PC-3 (cell line): ENCODE measurements at regions not wholly inside any gene's neighbourhood (a gene's known extent, or its start where the extent isn't known, plus 50 kb on each side); places are given as distances from the start of the nearest gene placed in this dataset.

Experiments used
- ATAC-seq: fragments of 200-7000 bp; cut with Tn5 transposase; 2 replicates; pipeline ENCODE4 v1.9.1; 2020; ENCODE audit warnings: mild to moderate bottlenecking, moderate library complexity
- BruUV-seq: library from RNA; stranded (reverse); fragments of 400-500 nt; replicated peaks from 2 replicates; lab custom pipeline; 2021; lab: Mats Ljungman, UMichigan
- CTCF ChIA-PET: fragments of 300-600 bp; sonication (Branson Sonifier 250); formaldehyde crosslinking; loops from one replicate; lab custom pipeline; 2022; ENCODE audit warnings: antibody characterized with exemption; lab: Charles Lee
- POLR2A ChIA-PET: fragments of 300-600 bp; sonication (Branson Sonifier 250); formaldehyde crosslinking; loops from one replicate; lab custom pipeline; 2022; ENCODE audit warnings: antibody characterized with exemption; ENCODE audit not compliant: unreplicated experiment; lab: Charles Lee
- DNase-seq: peaks from one replicate; pipeline ENCODE4 v3.0.0-alpha.2; 2015
- H2AFZ ChIP-seq: fragments of 300-600 bp; sonication (generic); 2 replicates; pipeline ENCODE4 v1.6.0; 2016; ENCODE audit warnings: antibody characterized with exemption, low read length
- H3F3A ChIP-seq: fragments of 300-600 bp; sonication (generic); one replicate; pipeline ENCODE4 v1.6.0; 2017; ENCODE audit warnings: antibody characterized with exemption, low read length, control low read depth, mild to moderate bottlenecking; ENCODE audit not compliant: unreplicated experiment
- H3K27ac ChIP-seq: fragments of 300-600 bp; sonication (generic); 2 replicates; pipeline ENCODE4 v1.5.1; 2016; ENCODE audit warnings: mild to moderate bottlenecking, low read length
- H3K27me3 ChIP-seq: fragments of 300-600 bp; sonication (generic); 2 replicates; pipeline ENCODE4 v1.6.1; 2016; ENCODE audit warnings: low read length, mixed read lengths
- H3K36me3 ChIP-seq: fragments of 300-600 bp; sonication (generic); 2 replicates; pipeline ENCODE4 v1.6.1; 2016; ENCODE audit warnings: low read depth, mixed run types, low read length, mixed read lengths
- H3K4me1 ChIP-seq: fragments of 300-600 bp; sonication (generic); 2 replicates; pipeline ENCODE4 v1.5.1; 2016; ENCODE audit warnings: low read length; ENCODE audit not compliant: insufficient read depth
- H3K4me2 ChIP-seq: fragments of 300-600 bp; sonication (generic); 2 replicates; pipeline ENCODE4 v1.6.0; 2016; ENCODE audit warnings: low read length
- H3K4me3 ChIP-seq: fragments of 300-600 bp; sonication (generic); 2 replicates; pipeline ENCODE4 v1.5.1; 2016; ENCODE audit warnings: mild to moderate bottlenecking, low read length, mixed read lengths
- H3K79me2 ChIP-seq: fragments of 300-600 bp; sonication (generic); 2 replicates; pipeline ENCODE4 v1.6.1; 2017; ENCODE audit warnings: low read length, mixed read lengths
- H3K9ac ChIP-seq: fragments of 300-600 bp; sonication (generic); 2 replicates; pipeline ENCODE4 v1.6.0; 2016; ENCODE audit warnings: mild to moderate bottlenecking, low read length
- H3K9me2 ChIP-seq: fragments of 300-600 bp; sonication (generic); replicated peaks from 2 replicates; pipeline ENCODE4 v1.6.1; 2016; ENCODE audit warnings: mixed run types, low read length, mixed read lengths
- H3K9me3 ChIP-seq: fragments of 300-600 bp; sonication (generic); 2 replicates; pipeline ENCODE4 v1.6.1; 2016; ENCODE audit warnings: low read length, mixed read lengths
- H4K20me1 ChIP-seq: fragments of 300-600 bp; sonication (generic); 2 replicates; pipeline ENCODE4 v1.6.1; 2016; ENCODE audit warnings: low read length, mixed read lengths
- EZH2 ChIP-seq: fragments of 300-600 bp; sonication (generic); IDR thresholded peaks from one replicate; pipeline ENCODE4 v1.6.1; 2017; ENCODE audit warnings: antibody characterized with exemption, mild to moderate bottlenecking, low read length; ENCODE audit not compliant: unreplicated experiment
- EZH2phosphoT487 ChIP-seq: fragments of 300-600 bp; sonication (generic); IDR thresholded peaks from 2 replicates; pipeline ENCODE4 v1.6.1; 2018; ENCODE audit warnings: mild to moderate bottlenecking, antibody characterized with exemption, low read length, borderline replicate concordance
- intact Hi-C: fragments of 100-400 bp; cut with micrococcal nuclease; formaldehyde crosslinking; loops from 2 replicates; pipeline ENCODE4 v1.9.0; 2023
- TF ChIP-seq, protein P1 (sequence below): fragments of 300-600 bp; sonication (generic); conservative IDR thresholded peaks from 2 replicates; pipeline ENCODE4 v1.5.1; 2017; ENCODE audit warnings: antibody characterized with exemption, low read depth, mild to moderate bottlenecking, low read length

GRCh38 chr7:153529100-153529499 lies 523.1 kb upstream of the DPP6 start:
- ChIA-PET CTCF (no interaction called here), POLR2A (no interaction called here)
- Histone ChIP-seq H3K79me2 (no peaks in the 10 kb centered on the region), H3K9me2 (no peaks in the 10 kb centered on the region), H3K36me3 (no peaks in the 10 kb centered on the region), H3K9ac (no peak overlapping the region), H3K9me3 (0 out of 2 replicates have a peak, but pooled peaks cover 5% of the 10 kb centered on the region), H3K27ac (no peak overlapping the region), H3K4me1 (no peaks in the 10 kb centered on the region), H3F3A (no peaks in the 10 kb centered on the region), H3K4me2 (no peak overlapping the region), H3K27me3 (no peaks in the 10 kb centered on the region), H2AFZ (no peak overlapping the region), H3K4me3 (no peak overlapping the region), H4K20me1 (no peaks in the 10 kb centered on the region)
- no peak for DNase-seq
- ATAC-seq = no peak
- TF ChIP-seq EZH2 (no peak), EZH2phosphoT487 (no peak)
- TF ChIP-seq, protein P1, sequence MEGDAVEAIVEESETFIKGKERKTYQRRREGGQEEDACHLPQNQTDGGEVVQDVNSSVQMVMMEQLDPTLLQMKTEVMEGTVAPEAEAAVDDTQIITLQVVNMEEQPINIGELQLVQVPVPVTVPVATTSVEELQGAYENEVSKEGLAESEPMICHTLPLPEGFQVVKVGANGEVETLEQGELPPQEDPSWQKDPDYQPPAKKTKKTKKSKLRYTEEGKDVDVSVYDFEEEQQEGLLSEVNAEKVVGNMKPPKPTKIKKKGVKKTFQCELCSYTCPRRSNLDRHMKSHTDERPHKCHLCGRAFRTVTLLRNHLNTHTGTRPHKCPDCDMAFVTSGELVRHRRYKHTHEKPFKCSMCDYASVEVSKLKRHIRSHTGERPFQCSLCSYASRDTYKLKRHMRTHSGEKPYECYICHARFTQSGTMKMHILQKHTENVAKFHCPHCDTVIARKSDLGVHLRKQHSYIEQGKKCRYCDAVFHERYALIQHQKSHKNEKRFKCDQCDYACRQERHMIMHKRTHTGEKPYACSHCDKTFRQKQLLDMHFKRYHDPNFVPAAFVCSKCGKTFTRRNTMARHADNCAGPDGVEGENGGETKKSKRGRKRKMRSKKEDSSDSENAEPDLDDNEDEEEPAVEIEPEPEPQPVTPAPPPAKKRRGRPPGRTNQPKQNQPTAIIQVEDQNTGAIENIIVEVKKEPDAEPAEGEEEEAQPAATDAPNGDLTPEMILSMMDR = no peak
- intact Hi-C loops = no loop called here
- no TSS peak for BruUV-seq

DNA sequence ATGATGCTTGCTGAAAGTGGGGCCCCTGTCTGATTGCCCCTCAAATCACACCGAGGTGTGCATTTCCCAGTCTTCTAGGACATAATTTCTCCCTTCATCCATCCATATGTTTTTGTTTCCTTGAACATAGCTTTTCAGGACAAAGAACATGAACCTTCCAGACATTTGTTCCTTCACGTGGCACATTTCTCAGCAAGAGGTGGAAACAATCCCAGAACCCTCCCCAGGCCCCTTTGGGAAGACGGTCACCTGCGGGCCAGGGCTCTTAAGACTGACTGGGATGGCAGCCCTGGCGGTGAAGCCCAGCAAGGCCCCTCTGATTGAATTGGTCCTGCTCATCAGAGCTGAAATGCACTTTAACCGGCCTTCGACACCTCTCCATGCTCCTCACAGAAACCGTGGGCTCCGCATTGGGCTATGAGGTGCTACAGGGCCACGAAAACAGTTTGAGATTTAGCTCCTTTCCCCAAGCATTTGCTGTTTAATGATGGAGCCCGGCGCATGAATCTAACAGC lies 522.5 kb upstream of the DPP6 start:
- H2AFZ ChIP-seq = no peak overlapping the region
- BruUV-seq = no TSS peak

DNA sequence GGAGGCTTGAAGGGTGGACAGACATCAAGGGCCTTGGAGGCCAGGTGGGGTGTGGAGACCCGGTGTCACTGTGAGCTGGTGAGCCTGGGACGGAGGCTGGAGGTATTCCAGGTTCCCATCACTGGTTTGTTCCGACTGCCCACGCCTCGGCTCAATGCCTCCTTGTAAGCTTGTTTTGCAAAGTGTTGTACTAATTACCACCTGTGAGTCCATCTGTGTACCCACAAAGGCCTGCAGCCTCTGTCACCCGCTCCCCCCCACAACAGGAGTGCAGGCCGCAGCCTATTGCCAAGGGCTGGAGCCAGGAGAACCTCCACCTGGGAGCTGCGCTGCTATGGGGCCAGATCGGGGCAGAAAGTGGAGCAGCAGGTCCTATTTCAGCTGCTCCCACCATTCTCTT lies 521.8 kb upstream of the DPP6 start:
- Histone ChIP-seq H3K27ac (no peak overlapping the region), H3K36me3 (no peaks in the 10 kb centered on the region), H3K9me3 (0 out of 2 replicates have a peak, but pooled peaks cover 4% of the 10 kb centered on the region), H3K9me2 (no peaks in the 10 kb centered on the region), H3F3A (no peaks in the 10 kb centered on the region), H3K79me2 (no peaks in the 10 kb centered on the region), H4K20me1 (no peaks in the 10 kb centered on the region), H3K4me1 (no peaks in the 10 kb centered on the region), H2AFZ (no peak overlapping the region), H3K4me3 (no peak overlapping the region), H3K27me3 (no peaks in the 10 kb centered on the region), H3K4me2 (no peak overlapping the region), H3K9ac (no peak overlapping the region)
- intact Hi-C loops = no loop called here
- ATAC-seq (no peak), DNase-seq (no peak)
- ChIA-PET CTCF (no interaction called here), POLR2A (no interaction called here)
- BruUV-seq = no TSS peak
- TF ChIP-seq EZH2phosphoT487 (no peak), EZH2 (no peak)

More for the DNA sequence above, 522.5 kb upstream of the DPP6 start:
- H4K20me1 ChIP-seq = no peaks in the 10 kb centered on the region
- 0 out of 2 replicates have a peak, but pooled peaks cover 5% of the 10 kb centered on the region for H3K9me3 ChIP-seq
- TF ChIP-seq, protein P1 = no peak
- no peak for TF ChIP-seq EZH2
- TF ChIP-seq EZH2phosphoT487 = no peak
- intact Hi-C loops = no loop called here
- H3K36me3 ChIP-seq = no peaks in the 10 kb centered on the region
- no peak overlapping the region for H3K9ac ChIP-seq
- DNase-seq (no peak), ATAC-seq (no peak)
- no peak overlapping the region for H3K4me3 ChIP-seq
- ChIA-PET POLR2A (no interaction called here), CTCF (no interaction called here)
- no peak overlapping the region for H3K4me2 ChIP-seq
- H3K4me1 ChIP-seq = no peaks in the 10 kb centered on the region
- no peaks in the 10 kb centered on the region for H3K9me2 ChIP-seq
- no peaks in the 10 kb centered on the region for H3K79me2 ChIP-seq
- H3K27me3 ChIP-seq = no peaks in the 10 kb centered on the region
- no peak overlapping the region for H3K27ac ChIP-seq
- H3F3A ChIP-seq = no peaks in the 10 kb centered on the region
